Ectodermal cell (in vitro differentiated cells): ENCODE measurements at regions not wholly inside any gene's neighbourhood (a gene's known extent, or its start where the extent isn't known, plus 50 kb on each side); places are given as distances from the start of the nearest gene placed in this dataset.
"Not testable (repeated sequence)": the region's sequence is repeated elsewhere in the genome, so short reads cannot be mapped to it uniquely, and the experiment has no call there.

Experiments used
- H3K27ac ChIP-seq: 2 replicates; pipeline ENCODE4 v1.7.0; 2013; ENCODE audit warnings: mild to moderate bottlenecking, low read depth, low read length; ENCODE audit not compliant: insufficient read depth, poor library complexity, severe bottlenecking
- H3K27me3 ChIP-seq: 2 replicates; pipeline ENCODE4 v1.7.0; 2013; ENCODE audit warnings: mild to moderate bottlenecking, low read length; ENCODE audit not compliant: insufficient read depth, control insufficient read depth, poor library complexity, severe bottlenecking
- H3K36me3 ChIP-seq: one replicate; pipeline ENCODE4 v1.7.0; 2013; ENCODE audit warnings: low read length; ENCODE audit not compliant: control insufficient read depth, insufficient read depth
- H3K4me1 ChIP-seq: one replicate; pipeline ENCODE4 v1.7.0; 2013; ENCODE audit warnings: low read length; ENCODE audit not compliant: control insufficient read depth, insufficient read depth
- H3K4me3 ChIP-seq: 2 replicates; pipeline ENCODE4 v1.7.0; 2013; ENCODE audit warnings: low read depth, low read length, control low read depth; ENCODE audit not compliant: insufficient read depth
- H3K9me3 ChIP-seq: 2 replicates; pipeline ENCODE4 v1.7.0; 2013; ENCODE audit warnings: mild to moderate bottlenecking, low read length, moderate library complexity; ENCODE audit not compliant: control insufficient read depth
- whole genome bisulfite sequencing, 2 experiments: methylation state at CpG; one replicate each; pipeline ENCODE4 v1.1.7; 2013; ENCODE audit warnings: missing lambda C conversion rate in 2 of 2; 5-methylcytosine and 5-hydroxymethylcytosine counted together

- no peaks in the 10 kb centered on the region for H3K27me3 ChIP-seq
- no peak overlapping the region for H3K27ac ChIP-seq
- WGBS, 2 experiments: 89 to 100% methylated on average over 1 to 2 of the region's 2 CpGs
- H3K36me3 ChIP-seq: no peaks in the 10 kb centered on the region
- no peaks in the 10 kb centered on the region for H3K4me1 ChIP-seq
- H3K9me3 ChIP-seq: no peaks in the 10 kb centered on the region
- no peak overlapping the region for H3K4me3 ChIP-seq
Measured at GRCh38 chrX:20672476-20672875, 405.8 kb upstream of the RPS6KA3 start.

DNA sequence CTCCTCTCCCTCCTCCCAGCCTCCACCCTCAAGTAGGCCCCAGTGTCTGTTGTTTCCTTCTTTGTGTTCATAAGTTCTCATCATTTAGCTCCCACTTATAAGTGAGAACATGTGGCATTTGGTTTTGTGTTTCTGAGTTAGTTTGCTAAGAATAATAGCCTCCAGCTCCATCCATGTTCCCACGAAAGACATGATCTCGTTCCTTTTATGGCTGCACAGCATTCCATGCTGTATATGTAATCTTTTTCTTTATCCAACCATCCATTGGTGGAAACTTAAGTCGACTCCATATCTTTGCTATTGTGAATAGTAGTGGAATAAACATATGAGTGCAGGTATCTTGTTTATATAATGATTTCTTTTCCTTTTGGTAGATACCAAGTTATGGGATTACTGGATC, 405.0 kb upstream of the RPS6KA3 start:
- not testable (repeated sequence) for H3K27ac ChIP-seq, H3K9me3 ChIP-seq, H3K27me3 ChIP-seq, H3K4me3 ChIP-seq, H3K4me1 ChIP-seq, H3K36me3 ChIP-seq
- WGBS, 2 experiments: 85 to 100% methylated on average over 1 to 2 of the region's 3 CpGs

DNA sequence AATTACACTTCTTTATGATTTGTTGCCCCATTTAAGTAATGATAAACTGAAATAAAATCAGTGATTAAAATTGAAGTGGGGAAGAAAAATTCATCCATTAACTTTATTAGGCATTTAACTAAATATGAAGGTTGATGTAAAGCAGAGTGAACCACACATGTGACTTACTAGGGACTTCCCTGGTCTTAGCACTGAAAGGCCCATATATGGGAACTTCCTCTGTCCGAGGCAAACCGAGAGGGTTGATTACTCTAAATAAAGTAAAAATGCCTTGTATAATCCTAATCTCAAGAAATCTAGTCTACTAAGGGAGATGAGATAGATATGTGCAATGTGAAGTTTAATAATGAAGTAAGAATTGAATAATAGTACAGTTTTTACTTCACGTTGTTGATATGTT, 403.9 kb upstream of the RPS6KA3 start:
- H3K4me1 ChIP-seq: no peaks in the 10 kb centered on the region
- no peaks in the 10 kb centered on the region for H3K9me3 ChIP-seq
- no peaks in the 10 kb centered on the region for H3K36me3 ChIP-seq
- no peak overlapping the region for H3K27ac ChIP-seq
- no peaks in the 10 kb centered on the region for H3K27me3 ChIP-seq
- H3K4me3 ChIP-seq: no peak overlapping the region
- no CpG with 5 or more reads among the region's 3 CpGs for WGBS, 2 experiments

- no peaks in the 10 kb centered on the region for H3K27me3 ChIP-seq
- no peak overlapping the region for H3K4me3 ChIP-seq
- no peaks in the 10 kb centered on the region for H3K9me3 ChIP-seq
- no peak overlapping the region for H3K27ac ChIP-seq
- 89 to 100% methylated on average over 1 of the region's 1 CpG for WGBS, 2 experiments
- peaks cover under 1% of the 10 kb centered on the region for H3K4me1 ChIP-seq
- H3K36me3 ChIP-seq: no peaks in the 10 kb centered on the region
Measured at GRCh38 chrX:20668550-20668949, 401.8 kb upstream of the RPS6KA3 start.

- whole genome bisulfite sequencing, 2 experiments: 84 to 88% methylated on average over 3 of the region's 3 CpGs
- Histone ChIP-seq H3K36me3 (no peaks in the 10 kb centered on the region), H3K9me3 (no peaks in the 10 kb centered on the region), H3K27ac (no peak overlapping the region), H3K4me3 (no peak overlapping the region), H3K4me1 (peaks cover 10% of the 10 kb centered on the region), H3K27me3 (no peaks in the 10 kb centered on the region)
Measured at GRCh38 chrX:20666331-20666730, 399.6 kb upstream of the RPS6KA3 start.

GRCh38 chrX:20665481-20665880, 398.8 kb upstream of the RPS6KA3 start:
- H3K4me1 ChIP-seq: peaks cover 10% of the 10 kb centered on the region
- H3K9me3 ChIP-seq: no peaks in the 10 kb centered on the region
- H3K4me3 ChIP-seq: no peak overlapping the region
- WGBS, 2 experiments: 76 to 96% methylated on average over 2 to 5 of the region's 5 CpGs
- H3K36me3 ChIP-seq: no peaks in the 10 kb centered on the region
- no peaks in the 10 kb centered on the region for H3K27me3 ChIP-seq
- H3K27ac ChIP-seq: no peak overlapping the region

- peaks cover 10% of the 10 kb centered on the region for H3K4me1 ChIP-seq
- H3K36me3 ChIP-seq: no peaks in the 10 kb centered on the region
- H3K27me3 ChIP-seq: no peaks in the 10 kb centered on the region
- WGBS, 2 experiments: 8 to 10% methylated on average over 1 of the region's 3 CpGs
- no peaks in the 10 kb centered on the region for H3K9me3 ChIP-seq
- H3K4me3 ChIP-seq: no peak overlapping the region
- H3K27ac ChIP-seq: no peak overlapping the region
Measured at GRCh38 chrX:20664774-20665173, 398.1 kb upstream of the RPS6KA3 start.

GRCh38 chrX:20664131-20664530, 397.4 kb upstream of the RPS6KA3 start:
- H3K4me3 ChIP-seq: no peak overlapping the region
- H3K9me3 ChIP-seq: no peaks in the 10 kb centered on the region
- WGBS, 2 experiments: 50 to 100% methylated on average over 1 of the region's 2 CpGs
- H3K4me1 ChIP-seq: peaks cover 10% of the 10 kb centered on the region
- no peaks in the 10 kb centered on the region for H3K27me3 ChIP-seq
- no peak overlapping the region for H3K27ac ChIP-seq
- H3K36me3 ChIP-seq: no peaks in the 10 kb centered on the region

- Histone ChIP-seq H3K4me3 (no peak overlapping the region), H3K9me3 (no peaks in the 10 kb centered on the region), H3K27ac (no peak overlapping the region), H3K36me3 (no peaks in the 10 kb centered on the region), H3K27me3 (no peaks in the 10 kb centered on the region), H3K4me1 (peaks cover 10% of the 10 kb centered on the region)
- whole genome bisulfite sequencing, 2 experiments: 80 to 92% methylated on average over 2 of the region's 2 CpGs
Measured at GRCh38 chrX:20663336-20663735, 396.6 kb upstream of the RPS6KA3 start.

- Histone ChIP-seq H3K27ac (no peak overlapping the region), H3K9me3 (no peaks in the 10 kb centered on the region), H3K27me3 (no peaks in the 10 kb centered on the region), H3K36me3 (no peaks in the 10 kb centered on the region), H3K4me1 (no peaks in the 10 kb centered on the region), H3K4me3 (no peak overlapping the region)
- WGBS, 2 experiments: 84 to 85% methylated on average over 1 of the region's 1 CpG
Measured at GRCh38 chrX:20656721-20657120, 390.0 kb upstream of the RPS6KA3 start.

GRCh38 chrX:20654596-20655106, 387.9 kb upstream of the RPS6KA3 start:
- Histone ChIP-seq H3K27ac (no peak overlapping the region), H3K9me3 (no peaks in the 10 kb centered on the region), H3K4me1 (no peaks in the 10 kb centered on the region), H3K4me3 (no peak overlapping the region), H3K27me3 (no peaks in the 10 kb centered on the region), H3K36me3 (no peaks in the 10 kb centered on the region)
- 100% methylated on average over 1 of the region's 1 CpG; no CpG with 5 or more reads in 1 of the 2 experiments for WGBS, 2 experiments
